Astrocyte (in vitro differentiated cells and primary cell): ENCODE measurements at regions not wholly inside any gene's neighbourhood (a gene's known extent, or its start where the extent isn't known, plus 50 kb on each side); places are given as distances from the start of the nearest gene placed in this dataset.

Experiments used
- EZH2 ChIP-seq: IDR thresholded peaks from 2 replicates; pipeline ENCODE4 v1.6.1; 2012; ENCODE audit warnings: mild to moderate bottlenecking, low read length, inconsistent platforms; ENCODE audit not compliant: insufficient read depth
- TF ChIP-seq, protein P1 (sequence below): IDR thresholded peaks from 2 replicates; pipeline ENCODE4 v1.5.1; 2011; ENCODE audit warnings: low read depth, mild to moderate bottlenecking, inconsistent platforms, low read length, moderate library complexity; ENCODE audit not compliant: insufficient read depth

DNA sequence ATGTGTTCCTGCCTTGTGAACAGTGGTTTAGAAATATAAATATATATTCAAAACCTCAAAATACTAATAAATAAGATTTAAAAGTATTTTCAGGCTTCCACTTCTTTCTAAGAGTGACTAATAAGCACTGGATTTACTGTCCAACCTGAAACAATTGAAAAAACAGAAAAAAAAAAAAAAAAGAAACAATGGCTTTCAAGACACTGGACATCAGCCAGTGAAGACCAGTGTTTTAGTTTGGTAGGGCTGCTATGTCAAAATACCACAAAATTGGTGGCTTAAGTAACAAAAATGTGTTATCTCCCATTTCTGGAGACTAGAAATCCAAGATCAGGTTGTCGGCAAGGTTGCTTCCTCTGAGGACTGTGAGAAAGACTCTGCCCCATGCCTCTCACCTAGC lies 101.4 kb upstream of the PDE7B start:
- TF ChIP-seq, protein P1, sequence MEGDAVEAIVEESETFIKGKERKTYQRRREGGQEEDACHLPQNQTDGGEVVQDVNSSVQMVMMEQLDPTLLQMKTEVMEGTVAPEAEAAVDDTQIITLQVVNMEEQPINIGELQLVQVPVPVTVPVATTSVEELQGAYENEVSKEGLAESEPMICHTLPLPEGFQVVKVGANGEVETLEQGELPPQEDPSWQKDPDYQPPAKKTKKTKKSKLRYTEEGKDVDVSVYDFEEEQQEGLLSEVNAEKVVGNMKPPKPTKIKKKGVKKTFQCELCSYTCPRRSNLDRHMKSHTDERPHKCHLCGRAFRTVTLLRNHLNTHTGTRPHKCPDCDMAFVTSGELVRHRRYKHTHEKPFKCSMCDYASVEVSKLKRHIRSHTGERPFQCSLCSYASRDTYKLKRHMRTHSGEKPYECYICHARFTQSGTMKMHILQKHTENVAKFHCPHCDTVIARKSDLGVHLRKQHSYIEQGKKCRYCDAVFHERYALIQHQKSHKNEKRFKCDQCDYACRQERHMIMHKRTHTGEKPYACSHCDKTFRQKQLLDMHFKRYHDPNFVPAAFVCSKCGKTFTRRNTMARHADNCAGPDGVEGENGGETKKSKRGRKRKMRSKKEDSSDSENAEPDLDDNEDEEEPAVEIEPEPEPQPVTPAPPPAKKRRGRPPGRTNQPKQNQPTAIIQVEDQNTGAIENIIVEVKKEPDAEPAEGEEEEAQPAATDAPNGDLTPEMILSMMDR = no peak
- TF ChIP-seq EZH2 = no peak
